GM12872 (cell line): ENCODE measurements at regions not wholly inside any gene's neighbourhood (a gene's known extent, or its start where the extent isn't known, plus 50 kb on each side); places are given as distances from the start of the nearest gene placed in this dataset.
A peak's percentile ranks its signal among the peaks of the same experiment; 100 is the strongest.

Source experiments
- TF ChIP-seq, protein P1 (sequence below): IDR thresholded peaks from 3 replicates; pipeline ENCODE4 v1.5.1; 2011; ENCODE audit warnings: low read depth, mild to moderate bottlenecking, low read length, moderate library complexity; ENCODE audit not compliant: insufficient read depth

GRCh38 chr18:14458009-14458945 is 85.1 kb downstream of the POTEC start:
- TF ChIP-seq, protein P1, sequence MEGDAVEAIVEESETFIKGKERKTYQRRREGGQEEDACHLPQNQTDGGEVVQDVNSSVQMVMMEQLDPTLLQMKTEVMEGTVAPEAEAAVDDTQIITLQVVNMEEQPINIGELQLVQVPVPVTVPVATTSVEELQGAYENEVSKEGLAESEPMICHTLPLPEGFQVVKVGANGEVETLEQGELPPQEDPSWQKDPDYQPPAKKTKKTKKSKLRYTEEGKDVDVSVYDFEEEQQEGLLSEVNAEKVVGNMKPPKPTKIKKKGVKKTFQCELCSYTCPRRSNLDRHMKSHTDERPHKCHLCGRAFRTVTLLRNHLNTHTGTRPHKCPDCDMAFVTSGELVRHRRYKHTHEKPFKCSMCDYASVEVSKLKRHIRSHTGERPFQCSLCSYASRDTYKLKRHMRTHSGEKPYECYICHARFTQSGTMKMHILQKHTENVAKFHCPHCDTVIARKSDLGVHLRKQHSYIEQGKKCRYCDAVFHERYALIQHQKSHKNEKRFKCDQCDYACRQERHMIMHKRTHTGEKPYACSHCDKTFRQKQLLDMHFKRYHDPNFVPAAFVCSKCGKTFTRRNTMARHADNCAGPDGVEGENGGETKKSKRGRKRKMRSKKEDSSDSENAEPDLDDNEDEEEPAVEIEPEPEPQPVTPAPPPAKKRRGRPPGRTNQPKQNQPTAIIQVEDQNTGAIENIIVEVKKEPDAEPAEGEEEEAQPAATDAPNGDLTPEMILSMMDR = peak; percentile 42

GRCh38 chr18:14415806-14416205 is 127.6 kb downstream of the POTEC start:
- TF ChIP-seq, protein P1 = peak; percentile 38; the same call in 1 of the 3 replicates

GRCh38 chr18:14285053-14285452 is 152.8 kb upstream of the ZNF519 start:
- TF ChIP-seq, protein P1 = no peak

DNA sequence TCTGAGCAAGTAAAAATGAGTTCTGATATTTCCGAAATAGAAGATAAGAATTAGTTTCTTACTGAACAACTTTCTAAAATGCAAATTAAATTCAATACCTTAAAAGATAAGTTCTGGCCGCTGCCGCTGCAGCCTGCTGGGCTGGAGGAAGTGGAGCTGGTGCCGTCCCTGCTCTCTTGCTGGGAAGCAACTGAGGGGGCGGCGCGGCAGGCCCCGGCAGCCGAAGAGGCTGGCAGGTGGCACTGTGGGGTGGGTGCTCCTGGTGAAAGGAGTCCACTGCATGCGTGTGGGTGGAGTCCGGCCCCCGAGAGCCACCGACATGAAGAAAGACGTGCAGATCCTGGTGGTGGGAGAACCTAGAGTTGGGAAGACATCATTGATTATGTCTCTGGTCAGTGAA is 89.5 kb upstream of the ZNF519 start:
- TF ChIP-seq, protein P1 = no peak

DNA sequence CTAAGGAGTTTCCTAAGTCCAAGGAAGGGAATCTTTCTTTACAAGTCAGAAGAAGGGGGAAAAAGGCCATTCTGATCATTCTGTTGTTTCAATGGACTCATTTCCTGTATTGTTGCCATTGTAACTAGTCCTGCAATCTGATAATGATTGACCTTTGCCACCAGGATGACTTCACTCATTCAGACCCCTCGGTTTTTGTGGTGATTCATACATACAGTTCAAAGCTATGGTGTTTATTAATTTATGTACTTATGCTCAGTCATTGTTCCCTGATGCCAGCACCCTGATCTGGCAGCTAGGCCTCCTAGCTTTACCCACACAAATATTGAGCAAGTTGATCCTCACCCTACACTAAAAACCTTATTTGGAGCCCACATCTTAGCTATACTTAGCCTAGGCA is 57.6 kb upstream of the ZNF519 start:
- TF ChIP-seq, protein P1 = no peak
